ENCODE measurements at regions not wholly inside any gene's neighbourhood (a gene's known extent, or its start where the extent isn't known, plus 50 kb on each side); places are given as distances from the start of the nearest gene placed in this dataset.

DNA sequence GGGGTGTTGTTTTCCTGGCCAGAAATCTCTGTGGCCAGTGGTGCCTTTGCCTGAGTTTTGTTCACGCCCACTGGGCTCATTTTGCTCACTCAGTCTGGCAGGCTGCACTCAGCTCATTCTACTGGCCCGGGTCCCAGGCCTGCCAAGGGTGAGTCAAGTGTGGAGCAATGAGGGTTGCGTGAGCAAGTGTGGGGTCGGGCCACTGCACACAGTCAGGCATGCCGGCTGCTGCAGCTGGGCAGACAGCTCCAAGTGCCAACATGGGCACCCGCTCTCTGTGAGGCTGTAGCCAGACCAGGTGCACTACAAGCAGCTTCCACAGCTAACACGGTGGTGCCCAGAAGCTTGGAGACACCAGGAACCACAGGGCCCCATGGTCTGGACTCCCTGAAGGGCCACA, 801.1 kb upstream of the RAB6C start:
- no peak for DNase-seq (ENCODE audit: extremely low read depth, low read depth)
- TF ChIP-seq, protein P1, sequence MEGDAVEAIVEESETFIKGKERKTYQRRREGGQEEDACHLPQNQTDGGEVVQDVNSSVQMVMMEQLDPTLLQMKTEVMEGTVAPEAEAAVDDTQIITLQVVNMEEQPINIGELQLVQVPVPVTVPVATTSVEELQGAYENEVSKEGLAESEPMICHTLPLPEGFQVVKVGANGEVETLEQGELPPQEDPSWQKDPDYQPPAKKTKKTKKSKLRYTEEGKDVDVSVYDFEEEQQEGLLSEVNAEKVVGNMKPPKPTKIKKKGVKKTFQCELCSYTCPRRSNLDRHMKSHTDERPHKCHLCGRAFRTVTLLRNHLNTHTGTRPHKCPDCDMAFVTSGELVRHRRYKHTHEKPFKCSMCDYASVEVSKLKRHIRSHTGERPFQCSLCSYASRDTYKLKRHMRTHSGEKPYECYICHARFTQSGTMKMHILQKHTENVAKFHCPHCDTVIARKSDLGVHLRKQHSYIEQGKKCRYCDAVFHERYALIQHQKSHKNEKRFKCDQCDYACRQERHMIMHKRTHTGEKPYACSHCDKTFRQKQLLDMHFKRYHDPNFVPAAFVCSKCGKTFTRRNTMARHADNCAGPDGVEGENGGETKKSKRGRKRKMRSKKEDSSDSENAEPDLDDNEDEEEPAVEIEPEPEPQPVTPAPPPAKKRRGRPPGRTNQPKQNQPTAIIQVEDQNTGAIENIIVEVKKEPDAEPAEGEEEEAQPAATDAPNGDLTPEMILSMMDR (IDR thresholded peaks at IDR 0.05; ENCODE audit: low read depth, low read length, missing control alignments) = no peak
- no peak overlapping the region for H3K4me3 ChIP-seq (replicated peaks; ENCODE audit: low read depth, low read length)

DNA sequence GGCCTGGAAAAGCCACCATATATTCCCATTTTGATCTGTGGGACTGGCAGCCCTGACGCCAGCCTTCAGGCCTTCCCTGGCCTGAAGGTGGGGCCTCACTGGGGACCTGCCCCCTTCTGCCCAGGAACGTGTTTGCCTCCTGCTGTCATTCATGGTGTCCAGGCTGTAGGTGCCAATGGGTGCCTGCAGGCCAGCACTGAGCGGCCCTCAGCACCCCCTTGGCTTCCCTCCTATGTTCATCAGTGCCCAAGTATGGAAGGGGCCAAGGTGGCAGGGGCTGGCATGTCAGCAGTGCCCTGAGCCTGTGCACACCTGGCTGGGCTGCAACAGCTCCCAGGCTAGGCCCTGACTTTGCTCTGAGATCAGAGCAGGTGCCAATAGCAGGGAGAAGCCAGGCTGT, 800.3 kb upstream of the RAB6C start:
- TF ChIP-seq, protein P1 (IDR thresholded peaks at IDR 0.05; ENCODE audit: low read depth, low read length, missing control alignments) = no peak
- no peak overlapping the region for H3K4me3 ChIP-seq (replicated peaks; ENCODE audit: low read depth, low read length)
- no peak for DNase-seq (ENCODE audit: extremely low read depth, low read depth)

DNA sequence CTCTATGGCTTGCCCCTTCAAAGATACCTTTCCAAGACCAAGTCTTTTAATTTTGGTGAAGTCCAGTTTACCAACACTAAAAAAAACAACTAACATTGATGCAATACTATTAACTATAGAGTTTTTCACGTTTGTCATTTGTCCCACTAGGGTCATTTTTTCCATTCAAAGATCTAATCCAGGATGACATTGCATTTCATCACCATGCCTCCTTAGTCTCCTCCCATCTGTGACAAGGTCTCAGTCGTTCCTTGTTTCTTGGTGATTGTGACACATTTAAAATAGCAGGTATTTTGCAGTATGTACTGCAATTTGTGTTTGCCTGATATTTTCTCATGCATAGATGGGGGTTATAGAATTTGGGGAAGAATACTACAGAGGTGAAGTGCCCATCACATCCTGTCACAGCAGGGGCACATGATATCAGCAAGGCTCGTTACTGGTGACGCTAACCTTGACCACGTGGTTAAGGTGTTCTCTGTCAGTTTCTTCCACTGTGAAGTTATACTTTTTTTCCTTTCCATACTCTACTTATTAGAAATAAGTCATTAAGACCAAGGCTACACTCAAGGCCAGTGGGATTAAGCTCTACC, 799.2 kb upstream of the RAB6C start:
- TF ChIP-seq, protein P1 (IDR thresholded peaks at IDR 0.05; ENCODE audit: low read depth, low read length, missing control alignments) = no peak
- no peak overlapping the region for H3K4me3 ChIP-seq (replicated peaks; ENCODE audit: low read depth, low read length)
- DNase-seq (ENCODE audit: extremely low read depth, low read depth) = no peak

DNA sequence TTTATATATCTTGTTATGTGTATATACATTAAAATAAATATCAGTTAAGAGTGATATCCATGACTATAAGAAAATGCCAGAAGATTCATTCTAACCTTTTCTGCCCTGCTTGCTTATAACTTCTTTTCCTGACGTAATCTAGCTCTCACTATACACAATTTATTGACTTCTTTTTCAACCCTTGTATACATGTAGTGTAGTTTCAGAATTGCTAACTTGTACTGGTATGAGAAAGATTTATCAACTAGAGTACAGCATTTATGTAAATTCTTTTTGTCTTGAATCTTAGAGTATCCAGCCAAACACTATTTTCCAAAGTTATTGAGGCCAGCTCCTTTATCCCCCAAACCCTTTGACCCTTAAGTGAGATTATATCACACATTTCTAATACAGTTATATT, 798.0 kb upstream of the RAB6C start:
- no peak for DNase-seq (ENCODE audit: extremely low read depth, low read depth)
- TF ChIP-seq, protein P1 (IDR thresholded peaks at IDR 0.05; ENCODE audit: low read depth, low read length, missing control alignments) = no peak
- H3K4me3 ChIP-seq (replicated peaks; ENCODE audit: low read depth, low read length) = no peak overlapping the region

DNA sequence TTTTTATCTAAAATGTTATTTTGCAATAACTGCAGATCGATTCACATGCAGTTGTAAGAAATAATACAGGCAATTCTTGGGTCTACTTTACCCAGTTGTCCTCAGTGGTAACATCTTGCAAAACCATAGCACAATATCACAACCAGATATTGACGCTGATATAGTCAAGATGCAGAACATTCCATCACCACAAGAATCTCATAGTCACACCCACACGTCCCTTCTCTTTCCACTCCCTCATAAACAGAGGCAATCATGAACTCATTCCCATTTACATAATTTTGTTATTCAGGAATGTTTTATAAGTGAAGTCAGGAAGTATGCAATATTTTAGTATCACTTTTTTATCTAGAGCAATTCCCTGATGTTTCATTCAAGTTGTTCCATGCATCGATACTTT, 797.5 kb upstream of the RAB6C start:
- TF ChIP-seq, protein P1 (IDR thresholded peaks at IDR 0.05; ENCODE audit: low read depth, low read length, missing control alignments) = no peak
- no peak for DNase-seq (ENCODE audit: extremely low read depth, low read depth)
- H3K4me3 ChIP-seq (replicated peaks; ENCODE audit: low read depth, low read length) = no peak overlapping the region

DNA sequence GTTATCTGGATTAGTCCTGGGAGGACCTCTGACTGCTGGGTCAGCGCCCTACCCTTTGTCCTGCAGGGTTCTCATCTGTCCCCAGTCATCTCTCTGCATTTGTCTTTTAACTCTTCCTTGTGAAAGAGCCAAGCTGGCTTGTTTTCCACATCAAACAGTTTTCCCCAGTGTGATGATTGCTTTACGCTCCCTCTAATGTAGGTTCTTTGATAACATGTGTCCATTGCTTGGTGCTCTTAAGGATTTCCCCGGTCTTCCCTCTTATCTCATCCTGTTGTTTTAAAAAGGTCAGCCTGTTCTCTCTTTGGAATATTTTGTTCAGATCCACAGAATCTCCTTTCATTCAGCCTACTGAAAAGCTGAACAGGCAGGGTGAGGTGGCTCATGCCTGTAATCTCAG, 792.1 kb upstream of the RAB6C start:
- no peak for DNase-seq (ENCODE audit: extremely low read depth, low read depth)
- TF ChIP-seq, protein P1 (IDR thresholded peaks at IDR 0.05; ENCODE audit: low read depth, low read length, missing control alignments) = no peak
- H3K4me3 ChIP-seq (replicated peaks; ENCODE audit: low read depth, low read length) = no peak overlapping the region

DNA sequence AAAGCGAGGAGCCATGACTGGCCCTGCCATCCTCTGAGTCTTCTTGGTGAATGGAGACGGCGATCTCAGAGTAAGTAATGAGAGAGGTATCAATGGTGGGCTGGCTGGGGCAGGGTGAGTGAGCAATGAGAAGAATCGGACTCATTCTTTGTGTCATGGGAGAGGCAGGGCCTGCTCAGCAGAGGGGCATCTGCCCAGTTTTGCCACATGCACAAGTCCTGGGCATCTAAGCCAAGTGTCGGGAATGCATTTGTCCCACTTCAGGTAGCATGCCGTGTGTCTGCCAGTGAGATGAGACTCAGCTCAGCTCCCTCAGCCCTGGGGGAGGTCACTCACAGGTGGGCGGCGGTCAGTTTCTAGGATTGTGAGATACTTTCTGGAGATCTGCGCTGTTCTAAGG, 791.0 kb upstream of the RAB6C start:
- TF ChIP-seq, protein P1 (IDR thresholded peaks at IDR 0.05; ENCODE audit: low read depth, low read length, missing control alignments) = no peak
- no peak for DNase-seq (ENCODE audit: extremely low read depth, low read depth)
- no peak overlapping the region for H3K4me3 ChIP-seq (replicated peaks; ENCODE audit: low read depth, low read length)
